GM12878 (cell line): ENCODE measurements at regions not wholly inside any gene's neighbourhood (a gene's known extent, or its start where the extent isn't known, plus 50 kb on each side); places are given as distances from the start of the nearest gene placed in this dataset.

ENCODE experiments used
- ATAC-seq: fragments of 200-7000 bp; cut with Tn5 transposase; 3 replicates; pipeline ENCODE4 v1.9.1; 2020; ENCODE audit warnings: mild to moderate bottlenecking, moderate library complexity
- BruUV-seq: library from RNA; stranded (reverse); fragments of 400-500 nt; replicated peaks from 2 replicates; lab custom pipeline; 2021; lab: Mats Ljungman, UMichigan
- CTCF ChIA-PET: fragments of 300-600 bp; sonication (Branson Sonifier 250); formaldehyde crosslinking; extraction: SDS; loops from one replicate; lab custom pipeline; 2021; ENCODE audit warnings: inconsistent platforms; lab: Yijun Ruan, JAX
- POLR2A ChIA-PET: fragments of 350-600 bp; formaldehyde crosslinking; extraction: SDS; loops from one replicate; lab custom pipeline; 2021; ENCODE audit warnings: inconsistent platforms; lab: Charles Lee
- RAD21 ChIA-PET: fragments of 300-600 bp; sonication (Branson Sonifier 250); formaldehyde crosslinking; loops from one replicate; lab custom pipeline; 2023; ENCODE audit warnings: antibody characterized with exemption; ENCODE audit not compliant: unreplicated experiment; lab: Charles Lee
- SMC1A ChIA-PET: fragments of 300-600 bp; sonication (Branson Sonifier 250); formaldehyde crosslinking; loops from one replicate; lab custom pipeline; 2023; ENCODE audit not compliant: unreplicated experiment, uncharacterized antibody; lab: Charles Lee
- DNase-seq: peaks from one replicate; pipeline ENCODE4 v3.0.0-alpha.2; 2011; ENCODE audit warnings: low read depth, low spot score
- FAIRE-seq: peaks from 3 replicates; lab custom pipeline; 2011; peaks lifted over from hg19 to GRCh38; lab: Jason Lieb, UNC
- H2AFZ ChIP-seq: 2 replicates; pipeline ENCODE4 v1.6.0; 2011; ENCODE audit warnings: low read depth, low read length, control low read depth; ENCODE audit not compliant: control insufficient read depth
- H3K27ac ChIP-seq: 2 replicates; pipeline ENCODE4 v1.5.1; 2011; ENCODE audit warnings: control low read depth; ENCODE audit not compliant: control insufficient read depth, insufficient read depth
- H3K27me3 ChIP-seq, 2 experiments: replicated peaks in 1 of 2; 2 replicates each; pipeline versions ENCODE4 v1.6.0 to v1.6.1; 2011; ENCODE audit warnings: low read length in 1 of 2; ENCODE audit not compliant: control insufficient read depth in 2 of 2, insufficient read depth in 2 of 2
- H3K36me3 ChIP-seq, 2 experiments: 2 replicates each; pipeline ENCODE4 v1.5.1; 2011; ENCODE audit warnings: low read length in 1 of 2; ENCODE audit not compliant: control insufficient read depth in 2 of 2, insufficient read depth in 2 of 2
- H3K4me1 ChIP-seq: 2 replicates; pipeline ENCODE4 v1.6.1; 2011; ENCODE audit warnings: mild to moderate bottlenecking, low read length, moderate library complexity, mixed read lengths; ENCODE audit not compliant: control insufficient read depth, insufficient read depth
- H3K4me2 ChIP-seq: 2 replicates; pipeline ENCODE4 v1.6.0; 2011; ENCODE audit warnings: control low read depth; ENCODE audit not compliant: control insufficient read depth, insufficient read depth
- H3K4me3 ChIP-seq: fragments of 200-600 bp; sonication (generic); 2 replicates; pipeline ENCODE4 v1.5.1; 2016
- H3K79me2 ChIP-seq: 2 replicates; pipeline ENCODE4 v1.6.0; 2011; ENCODE audit warnings: low read length; ENCODE audit not compliant: control insufficient read depth, insufficient read depth
- H3K9ac ChIP-seq: 2 replicates; pipeline ENCODE4 v1.8.0; 2011; ENCODE audit warnings: low read length, control low read depth, mixed read lengths; ENCODE audit not compliant: control insufficient read depth, insufficient read depth
- H3K9me3 ChIP-seq: replicated peaks from 3 replicates; pipeline ENCODE4 v1.5.1; 2011; ENCODE audit warnings: mild to moderate bottlenecking, low read length; ENCODE audit not compliant: control insufficient read depth, insufficient read depth
- H4K20me1 ChIP-seq: 2 replicates; pipeline ENCODE4 v1.6.0; 2011; ENCODE audit not compliant: control insufficient read depth, insufficient read depth
- ESRRA ChIP-seq: IDR thresholded peaks from 2 replicates; pipeline ENCODE4 v1.6.1; 2012; ENCODE audit warnings: mild to moderate bottlenecking, low read length, improper control_type of control experiment
- FOS ChIP-seq: IDR thresholded peaks from 3 replicates; pipeline ENCODE4 v1.6.1; 2011; ENCODE audit warnings: borderline replicate concordance; ENCODE audit not compliant: insufficient read length; ENCODE audit errors: extremely low read depth
- PAX5 ChIP-seq: IDR thresholded peaks from 2 replicates; pipeline ENCODE4 v1.6.1; 2011; ENCODE audit warnings: low read depth, low read length, borderline replicate concordance
- WRNIP1 ChIP-seq: IDR thresholded peaks from 2 replicates; pipeline ENCODE4 v1.6.1; 2011; ENCODE audit warnings: low read depth, low read length, improper control_type of control experiment, borderline replicate concordance
- ZBTB4 ChIP-seq: fragments of 450-650 bp; formaldehyde crosslinking; IDR thresholded peaks from 2 replicates; pipeline ENCODE4 v1.4.0; 2022; ENCODE audit warnings: mild to moderate bottlenecking, moderate library complexity
- ZNF384 ChIP-seq: IDR thresholded peaks from 2 replicates; pipeline ENCODE4 v1.6.1; 2012; ENCODE audit warnings: low read depth, mild to moderate bottlenecking, low read length, improper control_type of control experiment, borderline replicate concordance
- WGBS: methylation state at CpG from one replicate; pipeline ENCODE4 v1.1.6; 2016; ENCODE audit warnings: low lambda C conversion rate; ENCODE audit not compliant: insufficient replicate concordance, insufficient coverage; ENCODE audit errors: missing lambda C conversion rate; 5-methylcytosine and 5-hydroxymethylcytosine counted together
- in situ Hi-C: fragments of 300-500 bp; cut with MboI; formaldehyde crosslinking; loops from 9 replicates; pipeline ENCODE4 v1.14.3; 2018; ENCODE audit warnings: mixed read lengths
- intact Hi-C: fragments of 100-400 bp; cut with micrococcal nuclease; formaldehyde crosslinking; loops from one replicate; pipeline ENCODE4 v1.14.2; 2022; ENCODE audit not compliant: unreplicated experiment
- TF ChIP-seq, protein P1 (sequence below): IDR thresholded peaks from 2 replicates; pipeline ENCODE4 v1.6.1; 2012; ENCODE audit warnings: improper control_type of control experiment, low read depth, low read length; ENCODE audit not compliant: insufficient replicate concordance

DNA sequence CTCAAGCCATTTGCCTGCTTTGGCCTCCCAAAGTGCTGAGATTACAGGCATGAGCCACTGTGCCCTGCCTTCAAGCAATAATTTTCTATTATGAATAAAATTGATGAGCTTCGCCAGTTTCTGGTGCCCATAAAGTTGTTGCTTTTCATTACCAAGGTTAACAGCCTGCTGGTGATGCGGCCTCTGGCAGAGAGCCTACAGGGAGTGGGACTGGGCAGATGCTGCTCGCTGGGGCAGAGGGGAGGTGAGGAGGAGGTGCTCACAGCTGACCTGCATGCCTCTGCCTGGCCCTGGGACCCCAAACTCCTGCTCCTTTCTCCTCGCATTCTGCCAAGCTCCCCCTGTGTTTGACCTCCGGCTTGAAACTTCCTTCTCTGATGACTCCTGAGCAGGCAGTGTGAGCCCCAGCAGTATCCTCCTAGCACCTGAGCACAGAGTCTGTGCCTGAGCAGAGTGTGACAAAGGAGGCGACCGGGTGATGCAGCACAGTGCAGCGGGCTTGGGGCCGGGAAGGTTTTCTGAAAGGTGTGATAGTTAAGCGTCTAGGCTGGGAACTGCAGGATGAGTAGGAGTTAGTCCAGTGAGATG, 56.1 kb upstream of the B3GAT1 start:
- Histone ChIP-seq H3K27me3 (peaks cover 2 to 3% of the 10 kb centered on the region in 2 experiments; a peak in 2 of 4 replicates), H3K79me2 (no peaks in the 10 kb centered on the region)
- no TSS peak for BruUV-seq
- SMC1A ChIA-PET, result no interaction called here
- TF ChIP-seq, protein P1, sequence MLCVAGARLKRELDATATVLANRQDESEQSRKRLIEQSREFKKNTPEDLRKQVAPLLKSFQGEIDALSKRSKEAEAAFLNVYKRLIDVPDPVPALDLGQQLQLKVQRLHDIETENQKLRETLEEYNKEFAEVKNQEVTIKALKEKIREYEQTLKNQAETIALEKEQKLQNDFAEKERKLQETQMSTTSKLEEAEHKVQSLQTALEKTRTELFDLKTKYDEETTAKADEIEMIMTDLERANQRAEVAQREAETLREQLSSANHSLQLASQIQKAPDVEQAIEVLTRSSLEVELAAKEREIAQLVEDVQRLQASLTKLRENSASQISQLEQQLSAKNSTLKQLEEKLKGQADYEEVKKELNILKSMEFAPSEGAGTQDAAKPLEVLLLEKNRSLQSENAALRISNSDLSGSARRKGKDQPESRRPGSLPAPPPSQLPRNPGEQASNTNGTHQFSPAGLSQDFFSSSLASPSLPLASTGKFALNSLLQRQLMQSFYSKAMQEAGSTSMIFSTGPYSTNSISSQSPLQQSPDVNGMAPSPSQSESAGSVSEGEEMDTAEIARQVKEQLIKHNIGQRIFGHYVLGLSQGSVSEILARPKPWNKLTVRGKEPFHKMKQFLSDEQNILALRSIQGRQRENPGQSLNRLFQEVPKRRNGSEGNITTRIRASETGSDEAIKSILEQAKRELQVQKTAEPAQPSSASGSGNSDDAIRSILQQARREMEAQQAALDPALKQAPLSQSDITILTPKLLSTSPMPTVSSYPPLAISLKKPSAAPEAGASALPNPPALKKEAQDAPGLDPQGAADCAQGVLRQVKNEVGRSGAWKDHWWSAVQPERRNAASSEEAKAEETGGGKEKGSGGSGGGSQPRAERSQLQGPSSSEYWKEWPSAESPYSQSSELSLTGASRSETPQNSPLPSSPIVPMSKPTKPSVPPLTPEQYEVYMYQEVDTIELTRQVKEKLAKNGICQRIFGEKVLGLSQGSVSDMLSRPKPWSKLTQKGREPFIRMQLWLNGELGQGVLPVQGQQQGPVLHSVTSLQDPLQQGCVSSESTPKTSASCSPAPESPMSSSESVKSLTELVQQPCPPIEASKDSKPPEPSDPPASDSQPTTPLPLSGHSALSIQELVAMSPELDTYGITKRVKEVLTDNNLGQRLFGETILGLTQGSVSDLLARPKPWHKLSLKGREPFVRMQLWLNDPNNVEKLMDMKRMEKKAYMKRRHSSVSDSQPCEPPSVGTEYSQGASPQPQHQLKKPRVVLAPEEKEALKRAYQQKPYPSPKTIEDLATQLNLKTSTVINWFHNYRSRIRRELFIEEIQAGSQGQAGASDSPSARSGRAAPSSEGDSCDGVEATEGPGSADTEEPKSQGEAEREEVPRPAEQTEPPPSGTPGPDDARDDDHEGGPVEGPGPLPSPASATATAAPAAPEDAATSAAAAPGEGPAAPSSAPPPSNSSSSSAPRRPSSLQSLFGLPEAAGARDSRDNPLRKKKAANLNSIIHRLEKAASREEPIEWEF, result no peak
- no peak for TF ChIP-seq FOS
- TF ChIP-seq WRNIP1, result no peak
- no peak for TF ChIP-seq ZBTB4
- no peak for TF ChIP-seq ZNF384
- TF ChIP-seq PAX5, result no peak
- no peak for TF ChIP-seq ESRRA
- TF ChIP-seq, all 136 proteins: peak for 0
- ChIA-PET POLR2A (no interaction called here), CTCF (no interaction called here), RAD21 (no interaction called here)
- no peak for DNase-seq
- intact Hi-C loops (no loop called here), in situ Hi-C loops (no loop called here)
- no peak overlapping the region for H3K4me2 ChIP-seq
- H3K27ac ChIP-seq, result no peak overlapping the region
- no peaks in the 10 kb centered on the region for H3K36me3 ChIP-seq
- no peaks in the 10 kb centered on the region for H4K20me1 ChIP-seq
- no peak overlapping the region for H2AFZ ChIP-seq
- ATAC-seq, result no peak
- H3K4me1 ChIP-seq, result no peaks in the 10 kb centered on the region
- FAIRE-seq, result no peak
- 36% methylated on average over 10 of the region's 10 CpGs for WGBS
- no peaks in the 10 kb centered on the region for H3K9me3 ChIP-seq
- no peak overlapping the region for H3K4me3 ChIP-seq
- no peak overlapping the region for H3K9ac ChIP-seq
